ENCODE measurements at regions not wholly inside any gene's neighbourhood (a gene's known extent, or its start where the extent isn't known, plus 50 kb on each side); places are given as distances from the start of the nearest gene placed in this dataset.

DNA sequence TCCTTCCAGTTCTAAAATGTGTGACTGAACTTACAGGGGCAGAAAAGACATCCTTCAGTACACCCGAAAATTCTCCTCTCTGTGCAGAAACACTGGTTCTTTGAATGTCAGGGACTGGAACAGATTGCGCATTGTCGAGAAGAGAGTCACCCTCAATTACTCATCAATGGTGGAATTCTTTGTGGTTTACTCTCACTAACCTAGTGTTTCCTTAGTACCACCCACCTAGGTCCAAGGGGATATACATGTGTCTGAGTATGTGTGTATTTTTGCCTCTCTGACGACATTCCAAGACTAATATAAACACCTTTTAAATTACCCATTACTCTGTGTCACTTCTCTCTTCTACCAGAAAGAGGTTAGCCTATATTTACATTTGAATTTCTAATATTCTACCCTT lies 660.8 kb downstream of the TLE1 start:
- in situ Hi-C loops (cut with MboI) = no loop called here
- ChIA-PET CTCF (no interaction called here), SMC1A (ENCODE audit: uncharacterized antibody, unreplicated experiment) (no interaction called here), POLR2A (no interaction called here), RAD21 (ENCODE audit: unreplicated experiment) (no interaction called here)
- no peaks in the 10 kb centered on the region for H3K9me3 ChIP-seq (replicated peaks; ENCODE audit: control insufficient read depth, insufficient read depth, low read length)
- ATAC-seq (no peak), DNase-seq (ENCODE audit: low read depth, low spot score) (no peak), FAIRE-seq (no peak)
- H3K27me3 ChIP-seq (replicated peaks in 1 of 2; ENCODE audit: control insufficient read depth in 2 of 2, insufficient read depth in 2 of 2, low read length in 1 of 2) = no peaks in the 10 kb centered on the region
- H4K20me1 ChIP-seq (ENCODE audit: control insufficient read depth, insufficient read depth) = no peaks in the 10 kb centered on the region
- no peak overlapping the region for H3K4me2 ChIP-seq (ENCODE audit: control insufficient read depth, insufficient read depth)
- H3K79me2 ChIP-seq (ENCODE audit: control insufficient read depth, insufficient read depth, low read length) = no peaks in the 10 kb centered on the region
- 44% methylated on average over 4 of the region's 4 CpGs for WGBS (ENCODE audit: insufficient coverage, insufficient replicate concordance, low lambda C conversion rate, missing lambda C conversion rate)
- no TSS peak for BruUV-seq (replicated peaks)
- H3K27ac ChIP-seq (ENCODE audit: control insufficient read depth, insufficient read depth) = no peak overlapping the region
- no peak for TF ChIP-seq ZNF622 (IDR thresholded peaks at IDR 0.05)
- no peak for TF ChIP-seq HDAC6 (IDR thresholded peaks at IDR 0.05; ENCODE audit: unreplicated experiment)
- TF ChIP-seq PAX5 (IDR thresholded peaks at IDR 0.05; ENCODE audit: borderline replicate concordance, low read depth, low read length) = no peak
- TF ChIP-seq, protein P1, sequence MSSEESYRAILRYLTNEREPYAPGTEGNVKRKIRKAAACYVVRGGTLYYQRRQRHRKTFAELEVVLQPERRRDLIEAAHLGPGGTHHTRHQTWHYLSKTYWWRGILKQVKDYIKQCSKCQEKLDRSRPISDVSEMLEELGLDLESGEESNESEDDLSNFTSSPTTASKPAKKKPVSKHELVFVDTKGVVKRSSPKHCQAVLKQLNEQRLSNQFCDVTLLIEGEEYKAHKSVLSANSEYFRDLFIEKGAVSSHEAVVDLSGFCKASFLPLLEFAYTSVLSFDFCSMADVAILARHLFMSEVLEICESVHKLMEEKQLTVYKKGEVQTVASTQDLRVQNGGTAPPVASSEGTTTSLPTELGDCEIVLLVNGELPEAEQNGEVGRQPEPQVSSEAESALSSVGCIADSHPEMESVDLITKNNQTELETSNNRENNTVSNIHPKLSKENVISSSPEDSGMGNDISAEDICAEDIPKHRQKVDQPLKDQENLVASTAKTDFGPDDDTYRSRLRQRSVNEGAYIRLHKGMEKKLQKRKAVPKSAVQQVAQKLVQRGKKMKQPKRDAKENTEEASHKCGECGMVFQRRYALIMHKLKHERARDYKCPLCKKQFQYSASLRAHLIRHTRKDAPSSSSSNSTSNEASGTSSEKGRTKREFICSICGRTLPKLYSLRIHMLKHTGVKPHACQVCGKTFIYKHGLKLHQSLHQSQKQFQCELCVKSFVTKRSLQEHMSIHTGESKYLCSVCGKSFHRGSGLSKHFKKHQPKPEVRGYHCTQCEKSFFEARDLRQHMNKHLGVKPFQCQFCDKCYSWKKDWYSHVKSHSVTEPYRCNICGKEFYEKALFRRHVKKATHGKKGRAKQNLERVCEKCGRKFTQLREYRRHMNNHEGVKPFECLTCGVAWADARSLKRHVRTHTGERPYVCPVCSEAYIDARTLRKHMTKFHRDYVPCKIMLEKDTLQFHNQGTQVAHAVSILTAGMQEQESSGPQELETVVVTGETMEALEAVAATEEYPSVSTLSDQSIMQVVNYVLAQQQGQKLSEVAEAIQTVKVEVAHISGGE (CRISPR knock-in tag; IDR thresholded peaks at IDR 0.05) = no peak
- TF ChIP-seq MTA2 (IDR thresholded peaks at IDR 0.05; ENCODE audit: low read depth) = no peak
- TF ChIP-seq, protein P2, sequence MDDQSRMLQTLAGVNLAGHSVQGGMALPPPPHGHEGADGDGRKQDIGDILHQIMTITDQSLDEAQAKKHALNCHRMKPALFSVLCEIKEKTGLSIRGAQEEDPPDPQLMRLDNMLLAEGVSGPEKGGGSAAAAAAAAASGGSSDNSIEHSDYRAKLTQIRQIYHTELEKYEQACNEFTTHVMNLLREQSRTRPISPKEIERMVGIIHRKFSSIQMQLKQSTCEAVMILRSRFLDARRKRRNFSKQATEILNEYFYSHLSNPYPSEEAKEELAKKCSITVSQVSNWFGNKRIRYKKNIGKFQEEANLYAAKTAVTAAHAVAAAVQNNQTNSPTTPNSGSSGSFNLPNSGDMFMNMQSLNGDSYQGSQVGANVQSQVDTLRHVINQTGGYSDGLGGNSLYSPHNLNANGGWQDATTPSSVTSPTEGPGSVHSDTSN (IDR thresholded peaks at IDR 0.05; ENCODE audit: insufficient replicate concordance, low read depth, low read length) = no peak
- TF ChIP-seq KLF5 (IDR thresholded peaks at IDR 0.05; ENCODE audit: partially characterized antibody) = no peak
- TF ChIP-seq POLR2A (IDR thresholded peaks at IDR 0.05; ENCODE audit: low read depth, low read length) = no peak
- TF ChIP-seq ZNF384 (IDR thresholded peaks at IDR 0.05; ENCODE audit: borderline replicate concordance, low read depth, low read length) = no peak
- TF ChIP-seq, protein P3, sequence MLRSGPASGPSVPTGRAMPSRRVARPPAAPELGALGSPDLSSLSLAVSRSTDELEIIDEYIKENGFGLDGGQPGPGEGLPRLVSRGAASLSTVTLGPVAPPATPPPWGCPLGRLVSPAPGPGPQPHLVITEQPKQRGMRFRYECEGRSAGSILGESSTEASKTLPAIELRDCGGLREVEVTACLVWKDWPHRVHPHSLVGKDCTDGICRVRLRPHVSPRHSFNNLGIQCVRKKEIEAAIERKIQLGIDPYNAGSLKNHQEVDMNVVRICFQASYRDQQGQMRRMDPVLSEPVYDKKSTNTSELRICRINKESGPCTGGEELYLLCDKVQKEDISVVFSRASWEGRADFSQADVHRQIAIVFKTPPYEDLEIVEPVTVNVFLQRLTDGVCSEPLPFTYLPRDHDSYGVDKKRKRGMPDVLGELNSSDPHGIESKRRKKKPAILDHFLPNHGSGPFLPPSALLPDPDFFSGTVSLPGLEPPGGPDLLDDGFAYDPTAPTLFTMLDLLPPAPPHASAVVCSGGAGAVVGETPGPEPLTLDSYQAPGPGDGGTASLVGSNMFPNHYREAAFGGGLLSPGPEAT (IDR thresholded peaks at IDR 0.05; ENCODE audit: low read depth) = no peak
- no peak for TF ChIP-seq BCL11A (IDR thresholded peaks at IDR 0.05; ENCODE audit: low read depth, low read length)
- TF ChIP-seq GABPA (IDR thresholded peaks at IDR 0.05; ENCODE audit: low read depth) = no peak
- no peak overlapping the region for H3K9ac ChIP-seq (ENCODE audit: control insufficient read depth, insufficient read depth, low read length)
- H3K36me3 ChIP-seq (ENCODE audit: control insufficient read depth in 2 of 2, insufficient read depth in 2 of 2, low read length in 1 of 2) = no peaks in the 10 kb centered on the region
- no peaks in the 10 kb centered on the region for H3K4me1 ChIP-seq (ENCODE audit: control insufficient read depth, insufficient read depth, low read length)
- no peak overlapping the region for H3K4me3 ChIP-seq
- no peak overlapping the region for H2AFZ ChIP-seq (ENCODE audit: control insufficient read depth, low read depth, low read length)
- intact Hi-C loops (cut with micrococcal nuclease; ENCODE audit: unreplicated experiment) = no loop called here

All from GM12878 (cell line).